ENCODE measurements at regions not wholly inside any gene's neighbourhood (a gene's known extent, or its start where the extent isn't known, plus 50 kb on each side); places are given as distances from the start of the nearest gene placed in this dataset.

DNA sequence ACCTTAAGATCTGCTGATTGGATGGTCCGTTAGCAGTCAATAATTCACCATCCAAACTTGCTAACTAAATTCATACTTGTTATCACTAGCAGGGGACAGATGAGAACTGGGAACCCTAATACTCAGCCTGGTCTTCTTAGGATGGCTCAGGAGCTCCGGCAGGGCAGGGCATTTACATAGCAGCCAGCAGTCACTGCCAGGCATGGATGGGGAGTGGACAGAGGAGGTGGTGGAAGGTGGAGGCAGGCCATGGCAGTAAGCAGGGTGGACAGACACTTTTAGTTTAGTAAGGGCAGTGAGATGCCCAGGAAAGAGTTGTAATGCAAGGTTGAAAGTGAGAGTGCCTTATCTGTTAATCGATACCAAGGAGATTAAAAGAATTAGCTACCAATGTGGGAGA lies 392.2 kb upstream of the CHST9 start:
- Histone ChIP-seq H2BK15ac (ENCODE audit: low read length) (no peak overlapping the region), H3K4me3 (ENCODE audit: low read length in 2 of 2) (no peak overlapping the region), H3K4me2 (ENCODE audit: insufficient read depth, low read length, poor library complexity, severe bottlenecking) (no peak overlapping the region), H2BK12ac (ENCODE audit: low read length) (no peak overlapping the region), H4K8ac (ENCODE audit: low read depth, low read length) (no peak overlapping the region), H2AK5ac (ENCODE audit: low read depth, low read length) (no peak overlapping the region), H4K91ac (ENCODE audit: low read depth, low read length, poor library complexity) (no peak overlapping the region), H3K4me1 (ENCODE audit: control insufficient read depth in 2 of 2, insufficient read depth in 1 of 2, low read depth in 1 of 2, low read length in 2 of 2) (peaks cover 3 to 4% of the 10 kb centered on the region in 2 donors), H3K36me3 (replicated peaks in 1 of 2; ENCODE audit: control insufficient read depth in 2 of 2, insufficient read depth in 2 of 2, low read length in 2 of 2) (no peaks in the 10 kb centered on the region), H3K9me3 (replicated peaks in 1 of 2; ENCODE audit: control insufficient read depth in 2 of 2, insufficient read depth in 1 of 2, low read depth in 1 of 2, low read length in 2 of 2) (peaks cover 1 to 6% of the 10 kb centered on the region in 2 donors), H3K27me3 (ENCODE audit: control insufficient read depth in 3 of 3, insufficient read depth in 3 of 3, low read depth in 1 of 3, low read length in 3 of 3) (no peaks in the 10 kb centered on the region), H3K14ac (ENCODE audit: low read length) (no peak overlapping the region), H3K9ac (ENCODE audit: low read depth, low read length, poor library complexity) (no peak overlapping the region), H3K27ac (replicated peaks; ENCODE audit: low read length) (no peak overlapping the region), H3K79me1 (ENCODE audit: low read depth, low read length) (no peaks in the 10 kb centered on the region), H2BK120ac (ENCODE audit: low read depth, low read length) (no peak overlapping the region), H3K23ac (ENCODE audit: low read depth, low read length, poor library complexity) (no peak overlapping the region), H3K18ac (ENCODE audit: low read length) (peak overlapping the region; percentile 44), H3K4ac (ENCODE audit: low read length) (no peak overlapping the region), H2BK5ac (ENCODE audit: low read length) (no peak overlapping the region), H2AFZ (ENCODE audit: low read length) (no peak overlapping the region)
- DNase-seq (ENCODE audit: low spot score), result no peak
- no CpG with 5 or more reads among the region's 3 CpGs for WGBS, 2 donors (ENCODE audit: extremely low coverage in 2 of 2, insufficient read length in 2 of 2, insufficient replicate concordance in 1 of 2)

DNA sequence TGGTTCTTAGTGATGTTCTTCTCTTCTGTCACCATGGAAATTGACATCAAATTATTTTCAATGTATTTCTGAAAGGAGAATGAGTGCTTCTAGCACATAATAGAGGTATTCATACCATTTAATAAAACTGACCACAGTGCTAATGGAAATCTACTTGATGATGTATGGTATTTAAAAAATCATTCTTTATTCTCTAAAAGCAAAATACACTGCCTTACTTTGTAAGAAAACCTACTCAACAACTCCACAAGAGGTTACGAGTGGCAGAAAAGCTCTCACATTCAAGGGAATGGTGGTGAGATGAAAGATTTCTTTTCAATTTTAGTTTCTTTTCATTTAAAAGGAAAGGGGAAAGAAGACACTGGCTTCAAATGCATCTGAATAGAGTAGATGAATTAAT lies 382.3 kb upstream of the CHST9 start:
- Histone ChIP-seq H2BK5ac (ENCODE audit: low read length) (no peak overlapping the region), H4K8ac (ENCODE audit: low read depth, low read length) (no peak overlapping the region), H3K79me1 (ENCODE audit: low read depth, low read length) (no peaks in the 10 kb centered on the region), H2BK12ac (ENCODE audit: low read length) (no peak overlapping the region), H3K18ac (ENCODE audit: low read length) (no peak overlapping the region), H2BK120ac (ENCODE audit: low read depth, low read length) (no peak overlapping the region), H3K9me3 (replicated peaks in 1 of 2; ENCODE audit: control insufficient read depth in 2 of 2, insufficient read depth in 1 of 2, low read depth in 1 of 2, low read length in 2 of 2) (no peaks in the 10 kb centered on the region), H3K14ac (ENCODE audit: low read length) (no peak overlapping the region), H3K27ac (replicated peaks; ENCODE audit: low read length) (no peak overlapping the region), H2BK15ac (ENCODE audit: low read length) (no peak overlapping the region), H3K36me3 (replicated peaks in 1 of 2; ENCODE audit: control insufficient read depth in 2 of 2, insufficient read depth in 2 of 2, low read length in 2 of 2) (no peaks in the 10 kb centered on the region), H2AK5ac (ENCODE audit: low read depth, low read length) (no peak overlapping the region), H3K4ac (ENCODE audit: low read length) (no peak overlapping the region), H3K27me3 (ENCODE audit: control insufficient read depth in 3 of 3, insufficient read depth in 3 of 3, low read depth in 1 of 3, low read length in 3 of 3) (no peaks in the 10 kb centered on the region), H3K4me2 (ENCODE audit: insufficient read depth, low read length, poor library complexity, severe bottlenecking) (no peak overlapping the region), H3K4me3 (ENCODE audit: low read length in 2 of 2) (no peak overlapping the region), H3K4me1 (ENCODE audit: control insufficient read depth in 2 of 2, insufficient read depth in 1 of 2, low read depth in 1 of 2, low read length in 2 of 2) (peaks cover 0 to 3% of the 10 kb centered on the region in 2 donors), H2AFZ (ENCODE audit: low read length) (no peak overlapping the region), H3K23ac (ENCODE audit: low read depth, low read length, poor library complexity) (no peak overlapping the region), H3K9ac (ENCODE audit: low read depth, low read length, poor library complexity) (no peak overlapping the region), H4K91ac (ENCODE audit: low read depth, low read length, poor library complexity) (no peak overlapping the region)
- DNase-seq (ENCODE audit: low spot score), result no peak
- WGBS, 2 donors (ENCODE audit: extremely low coverage in 2 of 2, insufficient read length in 2 of 2, insufficient replicate concordance in 1 of 2), result no CpG with 5 or more reads among the region's 1 CpG

DNA sequence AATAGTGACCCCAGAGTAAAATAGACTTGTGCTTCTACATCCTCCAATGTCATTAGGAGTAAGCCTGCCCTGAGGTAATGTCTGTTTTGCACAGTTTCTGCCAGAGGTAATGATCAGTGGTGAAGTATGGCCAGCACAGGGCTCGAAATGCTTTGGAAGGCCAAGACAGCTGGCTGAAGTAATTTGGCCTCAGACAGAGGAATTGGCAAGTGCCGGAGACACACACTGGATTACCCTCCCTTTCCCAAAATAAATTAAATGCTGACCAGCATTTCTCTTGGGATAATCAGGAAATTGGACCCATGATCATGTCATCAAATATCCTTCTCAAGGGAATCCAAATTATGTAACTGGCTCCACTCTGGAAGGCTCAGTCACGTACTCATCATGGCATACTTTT lies 379.0 kb upstream of the CHST9 start:
- Histone ChIP-seq H3K27ac (replicated peaks; ENCODE audit: low read length) (no peak overlapping the region), H3K4me3 (ENCODE audit: low read length in 2 of 2) (no peak overlapping the region), H3K14ac (ENCODE audit: low read length) (no peak overlapping the region), H3K18ac (ENCODE audit: low read length) (no peak overlapping the region), H3K27me3 (ENCODE audit: control insufficient read depth in 3 of 3, insufficient read depth in 3 of 3, low read depth in 1 of 3, low read length in 3 of 3) (no peaks in the 10 kb centered on the region), H3K9me3 (replicated peaks in 1 of 2; ENCODE audit: control insufficient read depth in 2 of 2, insufficient read depth in 1 of 2, low read depth in 1 of 2, low read length in 2 of 2) (no peaks in the 10 kb centered on the region), H3K79me1 (ENCODE audit: low read depth, low read length) (no peaks in the 10 kb centered on the region), H2BK15ac (ENCODE audit: low read length) (no peak overlapping the region), H3K36me3 (replicated peaks in 1 of 2; ENCODE audit: control insufficient read depth in 2 of 2, insufficient read depth in 2 of 2, low read length in 2 of 2) (no peaks in the 10 kb centered on the region), H3K4me2 (ENCODE audit: insufficient read depth, low read length, poor library complexity, severe bottlenecking) (no peak overlapping the region), H3K23ac (ENCODE audit: low read depth, low read length, poor library complexity) (no peak overlapping the region), H2AFZ (ENCODE audit: low read length) (no peak overlapping the region), H3K4me1 (ENCODE audit: control insufficient read depth in 2 of 2, insufficient read depth in 1 of 2, low read depth in 1 of 2, low read length in 2 of 2) (peaks cover 7 to 26% of the 10 kb centered on the region in 2 donors), H3K9ac (ENCODE audit: low read depth, low read length, poor library complexity) (no peak overlapping the region), H3K4ac (ENCODE audit: low read length) (no peak overlapping the region), H2BK120ac (ENCODE audit: low read depth, low read length) (no peak overlapping the region), H2AK5ac (ENCODE audit: low read depth, low read length) (no peak overlapping the region), H4K91ac (ENCODE audit: low read depth, low read length, poor library complexity) (no peak overlapping the region), H4K8ac (ENCODE audit: low read depth, low read length) (no peak overlapping the region), H2BK5ac (ENCODE audit: low read length) (no peak overlapping the region), H2BK12ac (ENCODE audit: low read length) (no peak overlapping the region)
- DNase-seq (ENCODE audit: low spot score), result no peak
- no CpG with 5 or more reads among the region's 3 CpGs for WGBS, 2 donors (ENCODE audit: extremely low coverage in 2 of 2, insufficient read length in 2 of 2, insufficient replicate concordance in 1 of 2)

DNA sequence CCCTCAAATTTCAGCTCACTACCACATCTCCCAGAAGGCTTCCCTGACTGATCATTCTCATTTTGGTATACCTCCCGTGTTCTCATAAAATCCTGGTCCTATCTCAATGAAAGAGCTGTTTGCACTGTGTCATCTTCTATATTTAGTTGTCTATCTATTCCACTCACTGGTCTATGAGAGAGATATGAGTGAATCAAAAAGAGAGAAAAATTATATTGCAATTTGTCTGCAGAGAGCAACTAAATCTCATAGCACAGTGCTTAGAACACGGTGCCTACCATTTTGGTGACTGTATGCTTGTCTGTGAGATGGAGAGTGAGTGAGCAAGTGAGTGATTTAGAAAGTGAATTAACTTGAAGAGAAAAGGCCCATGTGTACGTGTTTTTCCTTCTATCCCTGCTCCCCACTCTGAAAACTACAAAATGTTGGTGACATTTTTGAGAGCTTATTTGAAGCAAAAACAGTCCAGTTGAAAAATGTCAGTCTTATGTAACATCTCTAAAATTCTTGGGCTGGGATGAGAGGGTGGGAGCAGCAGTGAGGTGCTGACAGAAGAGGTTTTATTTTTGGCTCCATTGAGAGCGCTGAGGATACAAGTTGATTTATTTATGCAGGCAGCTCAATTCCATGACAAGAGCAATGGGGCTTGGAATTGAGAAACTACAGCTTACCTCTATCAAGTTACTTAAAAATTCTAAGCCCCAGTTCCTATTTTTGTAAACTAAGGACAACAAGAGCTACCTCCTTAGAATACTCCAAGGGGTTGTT lies 373.5 kb upstream of the CHST9 start:
- H3K9me3 ChIP-seq (replicated peaks in 1 of 2; ENCODE audit: control insufficient read depth in 2 of 2, insufficient read depth in 1 of 2, low read depth in 1 of 2, low read length in 2 of 2), result peaks cover 0 to 7% of the 10 kb centered on the region in 2 donors
- no peak overlapping the region for H3K4me3 ChIP-seq (ENCODE audit: low read length in 2 of 2)
- H2BK12ac ChIP-seq (ENCODE audit: low read length), result no peak overlapping the region
- no peak overlapping the region for H3K23ac ChIP-seq (ENCODE audit: low read depth, low read length, poor library complexity)
- no peak overlapping the region for H4K8ac ChIP-seq (ENCODE audit: low read depth, low read length)
- no peaks in the 10 kb centered on the region for H3K79me1 ChIP-seq (ENCODE audit: low read depth, low read length)
- H3K18ac ChIP-seq (ENCODE audit: low read length), result no peak overlapping the region
- H2BK5ac ChIP-seq (ENCODE audit: low read length), result no peak overlapping the region
- no peaks in the 10 kb centered on the region for H3K36me3 ChIP-seq (replicated peaks in 1 of 2; ENCODE audit: control insufficient read depth in 2 of 2, insufficient read depth in 2 of 2, low read length in 2 of 2)
- H3K27ac ChIP-seq (replicated peaks; ENCODE audit: low read length), result no peak overlapping the region
- no peak overlapping the region for H2AK5ac ChIP-seq (ENCODE audit: low read depth, low read length)
- no peak overlapping the region for H4K91ac ChIP-seq (ENCODE audit: low read depth, low read length, poor library complexity)
- DNase-seq (ENCODE audit: low spot score), result no peak
- no peak overlapping the region for H3K9ac ChIP-seq (ENCODE audit: low read depth, low read length, poor library complexity)
- H3K14ac ChIP-seq (ENCODE audit: low read length), result no peak overlapping the region
- H2BK120ac ChIP-seq (ENCODE audit: low read depth, low read length), result no peak overlapping the region
- H3K4ac ChIP-seq (ENCODE audit: low read length), result no peak overlapping the region
- no peak overlapping the region for H3K4me2 ChIP-seq (ENCODE audit: insufficient read depth, low read length, poor library complexity, severe bottlenecking)
- WGBS, 2 donors (ENCODE audit: extremely low coverage in 2 of 2, insufficient read length in 2 of 2, insufficient replicate concordance in 1 of 2), result no CpG with 5 or more reads among the region's 4 CpGs
- no peaks in the 10 kb centered on the region for H3K27me3 ChIP-seq (ENCODE audit: control insufficient read depth in 3 of 3, insufficient read depth in 3 of 3, low read depth in 1 of 3, low read length in 3 of 3)
- H3K4me1 ChIP-seq (ENCODE audit: control insufficient read depth in 2 of 2, insufficient read depth in 1 of 2, low read depth in 1 of 2, low read length in 2 of 2), result peaks cover 7 to 28% of the 10 kb centered on the region in 2 donors
- no peak overlapping the region for H2AFZ ChIP-seq (ENCODE audit: low read length)
- H2BK15ac ChIP-seq (ENCODE audit: low read length), result no peak overlapping the region

Measured in neuronal stem cell (in vitro differentiated cells).